Endothelial cell (in vitro differentiated cells): ENCODE measurements at regions not wholly inside any gene's neighbourhood (a gene's known extent, or its start where the extent isn't known, plus 50 kb on each side); places are given as distances from the start of the nearest gene placed in this dataset.
A peak's percentile ranks its signal among the peaks of the same experiment; 100 is the strongest.

ENCODE experiments used
- DNase-seq: peaks from one replicate; pipeline ENCODE4 v3.0.0; 2021; ENCODE audit warnings: low spot score
- H3K27ac Mint-ChIP-seq: one replicate; pipeline ENCODE4 v1.8.0; 2021; ENCODE audit warnings: mixed read lengths, inconsistent platforms; ENCODE audit not compliant: unreplicated experiment
- H3K27me3 Mint-ChIP-seq: one replicate; pipeline ENCODE4 v1.8.0; 2021; ENCODE audit warnings: mild to moderate bottlenecking, moderate library complexity, mixed read lengths, inconsistent platforms; ENCODE audit not compliant: unreplicated experiment
- H3K36me3 Mint-ChIP-seq: one replicate; pipeline ENCODE4 v1.8.0; 2021; ENCODE audit warnings: mild to moderate bottlenecking, low read depth, mixed read lengths, inconsistent platforms; ENCODE audit not compliant: unreplicated experiment
- H3K4me1 Mint-ChIP-seq: one replicate; pipeline ENCODE4 v1.8.0; 2021; ENCODE audit warnings: mild to moderate bottlenecking, mixed read lengths, inconsistent platforms; ENCODE audit not compliant: unreplicated experiment
- H3K4me3 Mint-ChIP-seq: one replicate; pipeline ENCODE4 v1.8.0; 2021; ENCODE audit warnings: mild to moderate bottlenecking, mixed read lengths, inconsistent platforms; ENCODE audit not compliant: unreplicated experiment
- H3K9me3 Mint-ChIP-seq: one replicate; pipeline ENCODE4 v1.8.0; 2021; ENCODE audit warnings: mixed read lengths, inconsistent platforms; ENCODE audit not compliant: unreplicated experiment
- TF ChIP-seq, protein P1 (sequence below): fragments of 200-600 bp; sonication (generic); IDR thresholded peaks from one replicate; pipeline ENCODE4 v1.5.0; 2021; ENCODE audit warnings: antibody characterized with exemption; ENCODE audit not compliant: unreplicated experiment

- Mint-ChIP-seq H3K27me3 (peaks cover 2% of the 10 kb centered on the region), H3K27ac (peak overlapping the region; percentile 58), H3K4me3 (no peak overlapping the region), H3K9me3 (no peaks in the 10 kb centered on the region), H3K4me1 (peaks cover 58% of the 10 kb centered on the region), H3K36me3 (peaks cover 6% of the 10 kb centered on the region)
- DNase-seq: no peak
- TF ChIP-seq, protein P1, sequence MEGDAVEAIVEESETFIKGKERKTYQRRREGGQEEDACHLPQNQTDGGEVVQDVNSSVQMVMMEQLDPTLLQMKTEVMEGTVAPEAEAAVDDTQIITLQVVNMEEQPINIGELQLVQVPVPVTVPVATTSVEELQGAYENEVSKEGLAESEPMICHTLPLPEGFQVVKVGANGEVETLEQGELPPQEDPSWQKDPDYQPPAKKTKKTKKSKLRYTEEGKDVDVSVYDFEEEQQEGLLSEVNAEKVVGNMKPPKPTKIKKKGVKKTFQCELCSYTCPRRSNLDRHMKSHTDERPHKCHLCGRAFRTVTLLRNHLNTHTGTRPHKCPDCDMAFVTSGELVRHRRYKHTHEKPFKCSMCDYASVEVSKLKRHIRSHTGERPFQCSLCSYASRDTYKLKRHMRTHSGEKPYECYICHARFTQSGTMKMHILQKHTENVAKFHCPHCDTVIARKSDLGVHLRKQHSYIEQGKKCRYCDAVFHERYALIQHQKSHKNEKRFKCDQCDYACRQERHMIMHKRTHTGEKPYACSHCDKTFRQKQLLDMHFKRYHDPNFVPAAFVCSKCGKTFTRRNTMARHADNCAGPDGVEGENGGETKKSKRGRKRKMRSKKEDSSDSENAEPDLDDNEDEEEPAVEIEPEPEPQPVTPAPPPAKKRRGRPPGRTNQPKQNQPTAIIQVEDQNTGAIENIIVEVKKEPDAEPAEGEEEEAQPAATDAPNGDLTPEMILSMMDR: no peak
These were observed 176.4 kb downstream of the SOX4 start for GRCh38 chr6:21769968-21770367.

GRCh38 chr6:21771626-21772320 is 178.2 kb downstream of the SOX4 start:
- peaks cover 58% of the 10 kb centered on the region for H3K4me1 Mint-ChIP-seq
- TF ChIP-seq, protein P1: no peak
- H3K4me3 Mint-ChIP-seq: no peak overlapping the region
- no peak for DNase-seq
- peaks cover 6% of the 10 kb centered on the region for H3K36me3 Mint-ChIP-seq
- peaks cover 4% of the 10 kb centered on the region for H3K27me3 Mint-ChIP-seq
- H3K9me3 Mint-ChIP-seq: no peaks in the 10 kb centered on the region
- H3K27ac Mint-ChIP-seq: peak overlapping the region; percentile 95

- no peaks in the 10 kb centered on the region for H3K9me3 Mint-ChIP-seq
- no peak overlapping the region for H3K4me3 Mint-ChIP-seq
- DNase-seq: no peak
- peaks cover 6% of the 10 kb centered on the region for H3K36me3 Mint-ChIP-seq
- H3K4me1 Mint-ChIP-seq: peaks cover 56% of the 10 kb centered on the region
- TF ChIP-seq, protein P1: no peak
- H3K27me3 Mint-ChIP-seq: peaks cover 4% of the 10 kb centered on the region
- H3K27ac Mint-ChIP-seq: peak overlapping the region; percentile 28
These were observed 178.9 kb downstream of the SOX4 start for GRCh38 chr6:21772477-21772876.

GRCh38 chr6:21772884-21773575 is 179.5 kb downstream of the SOX4 start:
- peaks cover 53% of the 10 kb centered on the region for H3K4me1 Mint-ChIP-seq
- TF ChIP-seq, protein P1: no peak
- H3K4me3 Mint-ChIP-seq: no peak overlapping the region
- no peaks in the 10 kb centered on the region for H3K9me3 Mint-ChIP-seq
- H3K36me3 Mint-ChIP-seq: peaks cover 6% of the 10 kb centered on the region
- DNase-seq: no peak
- peaks cover 4% of the 10 kb centered on the region for H3K27me3 Mint-ChIP-seq
- H3K27ac Mint-ChIP-seq: peak overlapping the region; percentile 57

DNA sequence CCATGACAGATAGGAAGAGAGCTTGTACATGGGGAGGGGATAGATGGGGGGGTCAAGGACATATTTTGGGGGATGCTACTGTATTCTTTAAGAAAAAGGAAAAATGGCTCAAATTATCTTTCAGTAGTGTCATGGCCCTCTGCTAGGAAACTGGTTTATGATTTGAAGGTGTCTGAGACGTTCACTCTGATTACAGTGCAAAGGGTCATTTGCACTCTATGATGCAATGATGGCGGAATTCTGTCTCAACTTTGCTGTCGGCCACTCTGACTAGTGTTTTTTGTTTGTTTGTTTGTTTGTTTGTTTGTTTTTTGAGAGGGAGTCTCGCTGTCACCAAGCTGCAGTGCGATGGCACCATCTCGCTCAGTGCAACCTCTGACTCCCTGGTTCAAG is 180.0 kb downstream of the SOX4 start:
- DNase-seq: no peak
- Mint-ChIP-seq H3K4me1 (peaks cover 49% of the 10 kb centered on the region), H3K4me3 (no peak overlapping the region), H3K36me3 (peaks cover 9% of the 10 kb centered on the region), H3K27ac (peak overlapping the region; percentile 57), H3K27me3 (peaks cover 4% of the 10 kb centered on the region), H3K9me3 (no peaks in the 10 kb centered on the region)
- TF ChIP-seq, protein P1: no peak
